Superior temporal gyrus (tissue), 1 donor: ENCODE measurements at regions not wholly inside any gene's neighbourhood (a gene's known extent, or its start where the extent isn't known, plus 50 kb on each side); places are given as distances from the start of the nearest gene placed in this dataset.

ENCODE experiments used
- DNase-seq: peaks from one replicate; pipeline ENCODE4 v3.0.0-alpha.2; 2016; ENCODE audit errors: extremely low spot score

- no peak for DNase-seq
Observed at GRCh38 chr2:19300961-19301360, 57.5 kb downstream of the OSR1 start.

- no peak for DNase-seq
Observed at GRCh38 chr2:19299522-19299921, 58.9 kb downstream of the OSR1 start.

- DNase-seq: no peak
Observed at GRCh38 chr2:19299032-19299431, 59.4 kb downstream of the OSR1 start.

- DNase-seq: no peak
Observed at GRCh38 chr2:19297716-19298115, 60.7 kb downstream of the OSR1 start.

- no peak for DNase-seq
Observed at GRCh38 chr2:19295998-19296502, 62.4 kb downstream of the OSR1 start.

GRCh38 chr2:19292007-19292406 is 66.4 kb downstream of the OSR1 start:
- no peak for DNase-seq

- no peak for DNase-seq
Observed at GRCh38 chr2:19288291-19288690, 70.1 kb downstream of the OSR1 start.

- DNase-seq: no peak
Observed at GRCh38 chr2:19287324-19287723, 71.1 kb downstream of the OSR1 start.

- no peak for DNase-seq
Observed at GRCh38 chr2:19282305-19282704, 76.1 kb downstream of the OSR1 start.

- no peak for DNase-seq
Observed at GRCh38 chr2:19274439-19274838, 84.0 kb downstream of the OSR1 start.

- DNase-seq: no peak
Observed at GRCh38 chr2:19272941-19273470, 85.4 kb downstream of the OSR1 start.

GRCh38 chr2:19272039-19272438 is 86.4 kb downstream of the OSR1 start:
- no peak for DNase-seq

GRCh38 chr2:19264852-19265251 is 93.6 kb downstream of the OSR1 start:
- no peak for DNase-seq

- no peak for DNase-seq
Observed at GRCh38 chr2:19262150-19262549, 96.3 kb downstream of the OSR1 start.

GRCh38 chr2:19261061-19261460 is 97.4 kb downstream of the OSR1 start:
- no peak for DNase-seq

- no peak for DNase-seq
Observed at GRCh38 chr2:19256121-19256601, 102.3 kb downstream of the OSR1 start.

GRCh38 chr2:19255481-19255880 is 102.9 kb downstream of the OSR1 start:
- no peak for DNase-seq

GRCh38 chr2:19251554-19251953 is 106.9 kb downstream of the OSR1 start:
- no peak for DNase-seq

- no peak for DNase-seq
Observed at GRCh38 chr2:19250906-19251305, 107.5 kb downstream of the OSR1 start.

GRCh38 chr2:19247186-19247585 is 111.2 kb downstream of the OSR1 start:
- no peak for DNase-seq

- DNase-seq: no peak
Observed at GRCh38 chr2:19246496-19246895, 111.9 kb downstream of the OSR1 start.

- DNase-seq: no peak
Observed at GRCh38 chr2:19244460-19245363, 113.7 kb downstream of the OSR1 start.

- DNase-seq: no peak
Observed at GRCh38 chr2:19238440-19239060, 119.9 kb downstream of the OSR1 start.
